ENCODE measurements at regions not wholly inside any gene's neighbourhood (a gene's known extent, or its start where the extent isn't known, plus 50 kb on each side); places are given as distances from the start of the nearest gene placed in this dataset.

DNA sequence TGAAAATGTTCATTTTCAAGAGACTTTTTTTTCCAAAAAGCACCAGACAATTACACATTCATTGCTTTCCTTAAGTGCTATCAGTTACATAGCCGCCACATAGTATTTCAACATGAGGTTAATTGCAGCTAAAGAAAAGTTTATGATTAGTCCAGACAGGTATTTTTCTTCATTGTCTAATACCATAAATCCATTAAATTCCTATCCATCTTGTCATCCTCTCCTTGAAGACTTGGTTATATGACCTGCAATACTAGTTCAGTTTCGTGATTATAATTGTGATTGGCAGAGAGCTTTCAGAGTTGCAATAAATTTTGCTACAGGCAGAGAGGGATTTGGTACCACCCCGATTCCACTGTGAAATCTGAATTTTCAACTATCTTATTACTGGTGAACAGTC is 437.7 kb downstream of the GPATCH2 start:
- TF ChIP-seq HCFC1 (IDR thresholded peaks at IDR 0.05; ENCODE audit: low read length) (no peak), FOXM1 (IDR thresholded peaks at IDR 0.05; ENCODE audit: low read depth, low read length) (no peak), NR2C2 (IDR thresholded peaks at IDR 0.05; ENCODE audit: borderline replicate concordance, control insufficient read depth, insufficient read length, low read depth) (no peak), JUND (IDR thresholded peaks at IDR 0.05; ENCODE audit: low read depth, low read length) (no peak), YY1 (IDR thresholded peaks at IDR 0.05; ENCODE audit: low read depth, low read length) (no peak), HDAC6 (IDR thresholded peaks at IDR 0.05; ENCODE audit: unreplicated experiment) (no peak)
- TF ChIP-seq, protein P1, sequence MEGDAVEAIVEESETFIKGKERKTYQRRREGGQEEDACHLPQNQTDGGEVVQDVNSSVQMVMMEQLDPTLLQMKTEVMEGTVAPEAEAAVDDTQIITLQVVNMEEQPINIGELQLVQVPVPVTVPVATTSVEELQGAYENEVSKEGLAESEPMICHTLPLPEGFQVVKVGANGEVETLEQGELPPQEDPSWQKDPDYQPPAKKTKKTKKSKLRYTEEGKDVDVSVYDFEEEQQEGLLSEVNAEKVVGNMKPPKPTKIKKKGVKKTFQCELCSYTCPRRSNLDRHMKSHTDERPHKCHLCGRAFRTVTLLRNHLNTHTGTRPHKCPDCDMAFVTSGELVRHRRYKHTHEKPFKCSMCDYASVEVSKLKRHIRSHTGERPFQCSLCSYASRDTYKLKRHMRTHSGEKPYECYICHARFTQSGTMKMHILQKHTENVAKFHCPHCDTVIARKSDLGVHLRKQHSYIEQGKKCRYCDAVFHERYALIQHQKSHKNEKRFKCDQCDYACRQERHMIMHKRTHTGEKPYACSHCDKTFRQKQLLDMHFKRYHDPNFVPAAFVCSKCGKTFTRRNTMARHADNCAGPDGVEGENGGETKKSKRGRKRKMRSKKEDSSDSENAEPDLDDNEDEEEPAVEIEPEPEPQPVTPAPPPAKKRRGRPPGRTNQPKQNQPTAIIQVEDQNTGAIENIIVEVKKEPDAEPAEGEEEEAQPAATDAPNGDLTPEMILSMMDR (IDR thresholded peaks at IDR 0.05 in 2 of 3, conservative IDR thresholded peaks at IDR 0.05 in 1 of 3; ENCODE audit: control insufficient read depth in 2 of 3, extremely low read depth in 1 of 3, insufficient read depth in 1 of 3, low read depth in 3 of 3, low read length in 3 of 3) = no peak

Data from GM12878 (cell line).